ENCODE measurements at regions not wholly inside any gene's neighbourhood (a gene's known extent, or its start where the extent isn't known, plus 50 kb on each side); places are given as distances from the start of the nearest gene placed in this dataset.
"Not testable (repeated sequence)": the region's sequence is repeated elsewhere in the genome, so short reads cannot be mapped to it uniquely, and the experiment has no call there.

DNA sequence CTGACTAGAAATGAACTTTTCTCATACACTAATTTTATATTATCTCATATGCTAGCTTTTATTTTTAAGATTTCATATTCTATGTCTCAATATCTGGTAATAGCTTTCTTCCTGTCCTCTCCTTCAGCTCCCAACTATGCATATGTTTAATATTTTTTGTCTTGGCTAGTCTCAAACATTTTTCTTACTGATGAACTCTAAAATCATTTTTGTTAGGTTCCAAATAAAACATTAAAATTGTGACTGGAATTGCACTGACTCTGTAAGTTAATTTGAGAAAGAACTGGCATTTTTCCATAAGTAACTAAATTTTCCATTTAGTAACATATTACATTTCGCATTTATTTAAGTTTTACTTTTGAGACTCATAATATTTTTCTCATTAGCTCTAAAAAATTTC, 368.5 kb upstream of the DPYD start:
- TF ChIP-seq, protein P1, sequence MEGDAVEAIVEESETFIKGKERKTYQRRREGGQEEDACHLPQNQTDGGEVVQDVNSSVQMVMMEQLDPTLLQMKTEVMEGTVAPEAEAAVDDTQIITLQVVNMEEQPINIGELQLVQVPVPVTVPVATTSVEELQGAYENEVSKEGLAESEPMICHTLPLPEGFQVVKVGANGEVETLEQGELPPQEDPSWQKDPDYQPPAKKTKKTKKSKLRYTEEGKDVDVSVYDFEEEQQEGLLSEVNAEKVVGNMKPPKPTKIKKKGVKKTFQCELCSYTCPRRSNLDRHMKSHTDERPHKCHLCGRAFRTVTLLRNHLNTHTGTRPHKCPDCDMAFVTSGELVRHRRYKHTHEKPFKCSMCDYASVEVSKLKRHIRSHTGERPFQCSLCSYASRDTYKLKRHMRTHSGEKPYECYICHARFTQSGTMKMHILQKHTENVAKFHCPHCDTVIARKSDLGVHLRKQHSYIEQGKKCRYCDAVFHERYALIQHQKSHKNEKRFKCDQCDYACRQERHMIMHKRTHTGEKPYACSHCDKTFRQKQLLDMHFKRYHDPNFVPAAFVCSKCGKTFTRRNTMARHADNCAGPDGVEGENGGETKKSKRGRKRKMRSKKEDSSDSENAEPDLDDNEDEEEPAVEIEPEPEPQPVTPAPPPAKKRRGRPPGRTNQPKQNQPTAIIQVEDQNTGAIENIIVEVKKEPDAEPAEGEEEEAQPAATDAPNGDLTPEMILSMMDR (IDR thresholded peaks at IDR 0.05; ENCODE audit: poor library complexity, severe bottlenecking), result no peak
- H3K36me3 ChIP-seq (ENCODE audit: low read depth), result no peaks in the 10 kb centered on the region
- H3K27ac ChIP-seq (ENCODE audit: poor library complexity, severe bottlenecking), result no peak overlapping the region
- no peaks in the 10 kb centered on the region for H3K27me3 ChIP-seq (ENCODE audit: insufficient read depth, poor library complexity, severe bottlenecking)
- ATAC-seq (ENCODE audit: low read depth), result no peak
- H3K4me1 ChIP-seq (ENCODE audit: insufficient read depth, poor library complexity, severe bottlenecking), result peaks cover 8% of the 10 kb centered on the region
- no peak overlapping the region for H3K4me3 ChIP-seq (ENCODE audit: severe bottlenecking)
- no peaks in the 10 kb centered on the region for H3K9me3 ChIP-seq (ENCODE audit: severe bottlenecking)
- DNase-seq (ENCODE audit: low spot score), result no peak

DNA sequence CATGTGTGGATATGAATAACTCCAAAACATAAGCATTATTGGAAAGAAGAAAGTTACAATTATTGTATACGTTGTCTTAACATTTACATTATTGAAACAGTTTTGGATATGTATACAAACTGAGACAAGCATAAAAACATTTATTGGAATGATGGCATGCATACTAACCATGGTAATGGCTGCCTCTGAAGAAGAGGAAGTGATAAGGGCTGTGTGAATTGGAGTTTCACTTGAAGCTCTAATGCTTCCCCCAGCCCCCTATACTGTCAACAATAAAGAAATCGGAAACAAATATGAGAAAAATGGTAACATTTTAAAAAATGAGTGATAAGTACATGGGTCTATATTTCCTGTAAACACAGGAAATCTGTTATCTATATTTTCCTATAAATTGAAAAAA, 367.7 kb upstream of the DPYD start:
- Histone ChIP-seq H3K9me3 (ENCODE audit: severe bottlenecking) (no peaks in the 10 kb centered on the region), H3K4me3 (ENCODE audit: severe bottlenecking) (no peak overlapping the region), H3K27ac (ENCODE audit: poor library complexity, severe bottlenecking) (no peak overlapping the region), H3K4me1 (ENCODE audit: insufficient read depth, poor library complexity, severe bottlenecking) (peaks cover 8% of the 10 kb centered on the region), H3K27me3 (ENCODE audit: insufficient read depth, poor library complexity, severe bottlenecking) (no peaks in the 10 kb centered on the region), H3K36me3 (ENCODE audit: low read depth) (no peaks in the 10 kb centered on the region)
- ATAC-seq (ENCODE audit: low read depth), result no peak
- no peak for DNase-seq (ENCODE audit: low spot score)
- TF ChIP-seq, protein P1 (IDR thresholded peaks at IDR 0.05; ENCODE audit: poor library complexity, severe bottlenecking), result no peak

DNA sequence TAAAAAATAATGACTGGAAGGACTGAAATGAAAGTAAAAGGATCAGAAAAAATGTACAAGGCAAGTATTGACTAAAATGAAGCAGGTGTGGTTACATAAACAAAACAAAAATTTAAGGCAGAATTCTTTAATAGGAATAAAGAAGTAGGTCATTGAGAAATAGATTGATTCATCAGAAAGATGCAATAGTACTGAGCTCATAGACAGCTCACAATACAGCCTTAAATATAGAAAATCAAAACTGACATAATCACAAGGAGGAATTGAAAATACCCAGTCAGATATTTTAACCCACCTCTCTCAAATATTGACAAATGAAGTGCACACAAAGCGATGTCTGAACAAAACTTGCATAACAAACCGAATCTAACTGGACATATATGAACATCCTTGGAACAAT, 366.8 kb upstream of the DPYD start:
- H3K9me3 ChIP-seq (ENCODE audit: severe bottlenecking), result no peaks in the 10 kb centered on the region
- peak overlapping the region; percentile 8 for H3K27ac ChIP-seq (ENCODE audit: poor library complexity, severe bottlenecking)
- no peaks in the 10 kb centered on the region for H3K36me3 ChIP-seq (ENCODE audit: low read depth)
- no peaks in the 10 kb centered on the region for H3K27me3 ChIP-seq (ENCODE audit: insufficient read depth, poor library complexity, severe bottlenecking)
- DNase-seq (ENCODE audit: low spot score) (no peak), ATAC-seq (ENCODE audit: low read depth) (0 out of 3 replicates have a peak, but pooled peaks have one; percentile 31)
- no peak overlapping the region for H3K4me3 ChIP-seq (ENCODE audit: severe bottlenecking)
- TF ChIP-seq, protein P1 (IDR thresholded peaks at IDR 0.05; ENCODE audit: poor library complexity, severe bottlenecking), result no peak
- peaks cover 8% of the 10 kb centered on the region for H3K4me1 ChIP-seq (ENCODE audit: insufficient read depth, poor library complexity, severe bottlenecking)

GRCh38 chr1:98286656-98287055, 365.8 kb upstream of the DPYD start:
- Histone ChIP-seq H3K4me1 (ENCODE audit: insufficient read depth, poor library complexity, severe bottlenecking) (peaks cover 8% of the 10 kb centered on the region), H3K27me3 (ENCODE audit: insufficient read depth, poor library complexity, severe bottlenecking) (no peaks in the 10 kb centered on the region), H3K36me3 (ENCODE audit: low read depth) (no peaks in the 10 kb centered on the region), H3K9me3 (ENCODE audit: severe bottlenecking) (no peaks in the 10 kb centered on the region), H3K4me3 (ENCODE audit: severe bottlenecking) (no peak overlapping the region), H3K27ac (ENCODE audit: poor library complexity, severe bottlenecking) (no peak overlapping the region)
- DNase-seq (ENCODE audit: low spot score), result no peak
- TF ChIP-seq, protein P1 (IDR thresholded peaks at IDR 0.05; ENCODE audit: poor library complexity, severe bottlenecking), result no peak
- ATAC-seq (ENCODE audit: low read depth), result no peak

GRCh38 chr1:98285286-98285685, 364.5 kb upstream of the DPYD start:
- DNase-seq (ENCODE audit: low spot score); H3K27ac ChIP-seq (ENCODE audit: poor library complexity, severe bottlenecking); H3K4me3 ChIP-seq (ENCODE audit: severe bottlenecking); H3K4me1 ChIP-seq (ENCODE audit: insufficient read depth, poor library complexity, severe bottlenecking); H3K27me3 ChIP-seq (ENCODE audit: insufficient read depth, poor library complexity, severe bottlenecking); ATAC-seq (ENCODE audit: low read depth); H3K36me3 ChIP-seq (ENCODE audit: low read depth); H3K9me3 ChIP-seq (ENCODE audit: severe bottlenecking): not testable (repeated sequence)

Data from RWPE2 (cell line).